Smooth muscle cell (in vitro differentiated cells): ENCODE measurements at regions not wholly inside any gene's neighbourhood (a gene's known extent, or its start where the extent isn't known, plus 50 kb on each side); places are given as distances from the start of the nearest gene placed in this dataset.

Source experiments
- DNase-seq: peaks from one replicate; lab custom pipeline; 2025; ENCODE audit not compliant: unreplicated experiment; lab: John Stamatoyannopoulos, UW
- H2AFZ ChIP-seq: fragments of 200-600 bp; sonication (generic); 2 replicates; pipeline ENCODE4 v1.6.0; 2016; ENCODE audit warnings: antibody characterized with exemption, low read depth, mild to moderate bottlenecking
- H3F3A ChIP-seq: fragments of 200-600 bp; sonication (generic); 2 replicates; pipeline ENCODE4 v1.6.0; 2017; ENCODE audit warnings: antibody characterized with exemption, low read depth
- H3K27ac ChIP-seq: fragments of 200-600 bp; sonication (generic); 2 replicates; pipeline ENCODE4 v1.5.1; 2016; ENCODE audit warnings: low read depth, mild to moderate bottlenecking
- H3K27me3 ChIP-seq: fragments of 200-600 bp; sonication (generic); 2 replicates; pipeline ENCODE4 v1.6.1; 2016; ENCODE audit warnings: low read depth, mild to moderate bottlenecking
- H3K36me3 ChIP-seq: fragments of 200-600 bp; sonication (generic); 2 replicates; pipeline ENCODE4 v1.5.1; 2016; ENCODE audit warnings: low read depth
- H3K4me1 ChIP-seq: fragments of 200-600 bp; sonication (generic); 2 replicates; pipeline ENCODE4 v1.5.1; 2016; ENCODE audit warnings: low read depth
- H3K4me2 ChIP-seq: fragments of 200-600 bp; sonication (generic); 2 replicates; pipeline ENCODE4 v1.6.0; 2016; ENCODE audit warnings: mild to moderate bottlenecking
- H3K4me3 ChIP-seq: fragments of 200-600 bp; sonication (generic); 2 replicates; pipeline ENCODE4 v1.5.1; 2016; ENCODE audit warnings: mild to moderate bottlenecking
- H3K79me2 ChIP-seq: fragments of 200-600 bp; sonication (generic); 2 replicates; pipeline ENCODE4 v1.6.0; 2016; ENCODE audit warnings: low read depth, mild to moderate bottlenecking
- H3K9ac ChIP-seq: fragments of 200-600 bp; sonication (generic); 2 replicates; pipeline ENCODE4 v1.6.0; 2016; ENCODE audit warnings: low read depth
- H3K9me3 ChIP-seq: fragments of 200-600 bp; sonication (generic); replicated peaks from 2 replicates; pipeline ENCODE4 v1.5.1; 2016; ENCODE audit warnings: low read depth
- H4K20me1 ChIP-seq: fragments of 200-600 bp; sonication (generic); 2 replicates; pipeline ENCODE4 v1.6.0; 2016; ENCODE audit warnings: low read depth
- CTCF ChIP-seq: fragments of 200-600 bp; sonication (generic); IDR thresholded peaks from 2 replicates; pipeline ENCODE4 v1.5.1; 2017; ENCODE audit warnings: borderline replicate concordance, mild to moderate bottlenecking, antibody characterized with exemption; ENCODE audit not compliant: insufficient read depth, poor library complexity, severe bottlenecking
- WGBS: methylation state at CpG from one replicate; pipeline ENCODE4 v1.1.7; 2016; ENCODE audit warnings: low lambda C conversion rate; 5-methylcytosine and 5-hydroxymethylcytosine counted together

- H3K4me1 ChIP-seq: no peaks in the 10 kb centered on the region
- H3K9me3 ChIP-seq: no peaks in the 10 kb centered on the region
- H3K9ac ChIP-seq: no peak overlapping the region
- H2AFZ ChIP-seq: no peak overlapping the region
- H3F3A ChIP-seq: no peaks in the 10 kb centered on the region
- H3K79me2 ChIP-seq: no peaks in the 10 kb centered on the region
- no peak for DNase-seq
- H3K27me3 ChIP-seq: no peaks in the 10 kb centered on the region
- no peak for TF ChIP-seq CTCF
- 43% methylated on average over 14 of the region's 14 CpGs for WGBS
- H3K4me2 ChIP-seq: no peak overlapping the region
- H3K36me3 ChIP-seq: no peaks in the 10 kb centered on the region
- no peak overlapping the region for H3K27ac ChIP-seq
- no peak overlapping the region for H3K4me3 ChIP-seq
- no peaks in the 10 kb centered on the region for H4K20me1 ChIP-seq
Observed at GRCh38 chr14:86217523-86217922, 687.6 kb downstream of the FLRT2 start.

- H2AFZ ChIP-seq: no peak overlapping the region
- no peaks in the 10 kb centered on the region for H3K36me3 ChIP-seq
- H3K9me3 ChIP-seq: no peaks in the 10 kb centered on the region
- no peak for TF ChIP-seq CTCF
- H3K79me2 ChIP-seq: no peaks in the 10 kb centered on the region
- H3K27me3 ChIP-seq: no peaks in the 10 kb centered on the region
- no peak for DNase-seq
- H3F3A ChIP-seq: no peaks in the 10 kb centered on the region
- no peaks in the 10 kb centered on the region for H3K4me1 ChIP-seq
- H4K20me1 ChIP-seq: no peaks in the 10 kb centered on the region
- 82% methylated on average over 1 of the region's 1 CpG for WGBS
- H3K9ac ChIP-seq: no peak overlapping the region
- no peak overlapping the region for H3K27ac ChIP-seq
- no peak overlapping the region for H3K4me3 ChIP-seq
- H3K4me2 ChIP-seq: no peak overlapping the region
Observed at GRCh38 chr14:86203843-86204242, 673.9 kb downstream of the FLRT2 start.

- 77% methylated on average over 4 of the region's 4 CpGs for WGBS
Observed at GRCh38 chr14:86196471-86196870, 666.5 kb downstream of the FLRT2 start.

More at GRCh38 chr14:86196471-86196870, 666.5 kb downstream of the FLRT2 start:
- H3K36me3 ChIP-seq: no peaks in the 10 kb centered on the region
- no peaks in the 10 kb centered on the region for H3F3A ChIP-seq
- H2AFZ ChIP-seq: no peak overlapping the region
- H3K27me3 ChIP-seq: no peaks in the 10 kb centered on the region
- H3K4me1 ChIP-seq: no peaks in the 10 kb centered on the region
- no peaks in the 10 kb centered on the region for H4K20me1 ChIP-seq
- no peak overlapping the region for H3K9ac ChIP-seq
- H3K79me2 ChIP-seq: no peaks in the 10 kb centered on the region
- H3K9me3 ChIP-seq: no peaks in the 10 kb centered on the region
- H3K4me3 ChIP-seq: no peak overlapping the region
- TF ChIP-seq CTCF: no peak
- no peak overlapping the region for H3K4me2 ChIP-seq
- H3K27ac ChIP-seq: no peak overlapping the region
- no peak for DNase-seq
